SK-N-SH treated with all-trans-retinoic acid at 6 μM for 48 hours (cell line): ENCODE measurements at regions not wholly inside any gene's neighbourhood (a gene's known extent, or its start where the extent isn't known, plus 50 kb on each side); places are given as distances from the start of the nearest gene placed in this dataset.

Experiments used
- ATAC-seq: fragments of 200-7000 bp; cut with Tn5 transposase; 3 replicates; pipeline ENCODE4 v1.9.1; 2020; ENCODE audit warnings: mild to moderate bottlenecking, moderate library complexity
- BACH2 ChIP-seq: fragments of 250-450 bp; sonication (Bioruptor Pico); IDR thresholded peaks from 2 replicates; pipeline ENCODE4 v1.9.0; 2021; ENCODE audit warnings: mild to moderate bottlenecking, borderline replicate concordance
- CREB5 ChIP-seq: fragments of 250-450 bp; sonication (Bioruptor Pico); IDR thresholded peaks from 2 replicates; pipeline ENCODE4 v1.5.1; 2020; ENCODE audit warnings: low read depth, mild to moderate bottlenecking, moderate library complexity
- CSDC2 ChIP-seq: fragments of 250-450 bp; sonication (Bioruptor Pico); IDR thresholded peaks from 2 replicates; pipeline ENCODE4 v1.5.0; 2020; ENCODE audit warnings: mild to moderate bottlenecking, moderate library complexity
- ESRRG ChIP-seq: fragments of 250-450 bp; sonication (Bioruptor Pico); IDR thresholded peaks from 2 replicates; pipeline ENCODE4 v1.6.1; 2021; ENCODE audit warnings: mild to moderate bottlenecking
- GLIS3 ChIP-seq: fragments of 250-450 bp; sonication (Bioruptor Pico); IDR thresholded peaks from 2 replicates; pipeline ENCODE4 v1.5.0; 2020; ENCODE audit warnings: mild to moderate bottlenecking, moderate library complexity
- ISL1 ChIP-seq: fragments of 250-450 bp; sonication (Bioruptor Pico); IDR thresholded peaks from 2 replicates; pipeline ENCODE4 v2.1.2; 2022; ENCODE audit warnings: mild to moderate bottlenecking, moderate library complexity
- RARB ChIP-seq: fragments of 250-450 bp; sonication (Bioruptor Pico); IDR thresholded peaks from 2 replicates; pipeline ENCODE4 v1.8.0; 2021; ENCODE audit warnings: mild to moderate bottlenecking, moderate library complexity
- TCF4 ChIP-seq: fragments of 250-450 bp; sonication (Bioruptor Pico); IDR thresholded peaks from 2 replicates; pipeline ENCODE4 v1.8.0; 2021; ENCODE audit warnings: mild to moderate bottlenecking, moderate library complexity, borderline replicate concordance
- TOX ChIP-seq: fragments of 250-450 bp; sonication (Bioruptor Pico); IDR thresholded peaks from 2 replicates; pipeline ENCODE4 v1.8.0; 2021; ENCODE audit warnings: mild to moderate bottlenecking, moderate library complexity, borderline replicate concordance
- ZFP3 ChIP-seq: fragments of 250-450 bp; sonication (Bioruptor Pico); IDR thresholded peaks from 2 replicates; pipeline ENCODE4 v1.5.0; 2020; ENCODE audit warnings: mild to moderate bottlenecking, moderate library complexity
- ZFP30 ChIP-seq: fragments of 450-650 bp; formaldehyde crosslinking; IDR thresholded peaks from 2 replicates; pipeline ENCODE4 v1.5.0; 2022; ENCODE audit warnings: mild to moderate bottlenecking, moderate library complexity
- ZNF565 ChIP-seq: fragments of 450-650 bp; formaldehyde crosslinking; conservative IDR thresholded peaks from 2 replicates; pipeline ENCODE4 v1.5.0; 2020; ENCODE audit warnings: low read depth, mild to moderate bottlenecking, moderate library complexity
- ZNF70 ChIP-seq: fragments of 450-650 bp; formaldehyde crosslinking; IDR thresholded peaks from 2 replicates; pipeline ENCODE4 v1.5.0; 2020; ENCODE audit warnings: mild to moderate bottlenecking, moderate library complexity
- TF ChIP-seq, protein P1 (sequence below): fragments of 250-450 bp; sonication (Bioruptor Pico); IDR thresholded peaks from 2 replicates; pipeline ENCODE4 v1.5.0; 2020; ENCODE audit warnings: mild to moderate bottlenecking, moderate library complexity
- TF ChIP-seq, protein P2 (sequence below): fragments of 250-450 bp; sonication (Bioruptor Pico); IDR thresholded peaks from 2 replicates; pipeline ENCODE4 v1.8.0; 2021; ENCODE audit warnings: low read depth, mild to moderate bottlenecking, moderate library complexity, borderline replicate concordance
- TF ChIP-seq, protein P3 (sequence below): fragments of 250-450 bp; sonication (Bioruptor Pico); IDR thresholded peaks from 2 replicates; pipeline ENCODE4 v1.5.1; 2021; ENCODE audit warnings: mild to moderate bottlenecking, moderate library complexity
- TF ChIP-seq, protein P4 (sequence below): fragments of 250-450 bp; sonication (Bioruptor Pico); IDR thresholded peaks from 2 replicates; pipeline ENCODE4 v1.8.0; 2020; ENCODE audit warnings: mild to moderate bottlenecking, moderate library complexity, borderline replicate concordance

GRCh38 chrX:39614680-39614998 lies 483.1 kb downstream of the BCOR start:
- TF ChIP-seq ZFP3 (CRISPR knock-in tag), result no peak
- TF ChIP-seq, protein P1, sequence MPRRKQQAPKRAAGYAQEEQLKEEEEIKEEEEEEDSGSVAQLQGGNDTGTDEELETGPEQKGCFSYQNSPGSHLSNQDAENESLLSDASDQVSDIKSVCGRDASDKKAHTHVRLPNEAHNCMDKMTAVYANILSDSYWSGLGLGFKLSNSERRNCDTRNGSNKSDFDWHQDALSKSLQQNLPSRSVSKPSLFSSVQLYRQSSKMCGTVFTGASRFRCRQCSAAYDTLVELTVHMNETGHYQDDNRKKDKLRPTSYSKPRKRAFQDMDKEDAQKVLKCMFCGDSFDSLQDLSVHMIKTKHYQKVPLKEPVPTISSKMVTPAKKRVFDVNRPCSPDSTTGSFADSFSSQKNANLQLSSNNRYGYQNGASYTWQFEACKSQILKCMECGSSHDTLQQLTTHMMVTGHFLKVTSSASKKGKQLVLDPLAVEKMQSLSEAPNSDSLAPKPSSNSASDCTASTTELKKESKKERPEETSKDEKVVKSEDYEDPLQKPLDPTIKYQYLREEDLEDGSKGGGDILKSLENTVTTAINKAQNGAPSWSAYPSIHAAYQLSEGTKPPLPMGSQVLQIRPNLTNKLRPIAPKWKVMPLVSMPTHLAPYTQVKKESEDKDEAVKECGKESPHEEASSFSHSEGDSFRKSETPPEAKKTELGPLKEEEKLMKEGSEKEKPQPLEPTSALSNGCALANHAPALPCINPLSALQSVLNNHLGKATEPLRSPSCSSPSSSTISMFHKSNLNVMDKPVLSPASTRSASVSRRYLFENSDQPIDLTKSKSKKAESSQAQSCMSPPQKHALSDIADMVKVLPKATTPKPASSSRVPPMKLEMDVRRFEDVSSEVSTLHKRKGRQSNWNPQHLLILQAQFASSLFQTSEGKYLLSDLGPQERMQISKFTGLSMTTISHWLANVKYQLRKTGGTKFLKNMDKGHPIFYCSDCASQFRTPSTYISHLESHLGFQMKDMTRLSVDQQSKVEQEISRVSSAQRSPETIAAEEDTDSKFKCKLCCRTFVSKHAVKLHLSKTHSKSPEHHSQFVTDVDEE (CRISPR knock-in tag), result 0 out of 2 replicates have a peak, but pooled peaks have one; percentile 15
- TF ChIP-seq GLIS3 (CRISPR knock-in tag), result no peak
- no peak for TF ChIP-seq ESRRG
- TF ChIP-seq TOX (CRISPR knock-in tag), result no peak
- no peak for ATAC-seq

DNA sequence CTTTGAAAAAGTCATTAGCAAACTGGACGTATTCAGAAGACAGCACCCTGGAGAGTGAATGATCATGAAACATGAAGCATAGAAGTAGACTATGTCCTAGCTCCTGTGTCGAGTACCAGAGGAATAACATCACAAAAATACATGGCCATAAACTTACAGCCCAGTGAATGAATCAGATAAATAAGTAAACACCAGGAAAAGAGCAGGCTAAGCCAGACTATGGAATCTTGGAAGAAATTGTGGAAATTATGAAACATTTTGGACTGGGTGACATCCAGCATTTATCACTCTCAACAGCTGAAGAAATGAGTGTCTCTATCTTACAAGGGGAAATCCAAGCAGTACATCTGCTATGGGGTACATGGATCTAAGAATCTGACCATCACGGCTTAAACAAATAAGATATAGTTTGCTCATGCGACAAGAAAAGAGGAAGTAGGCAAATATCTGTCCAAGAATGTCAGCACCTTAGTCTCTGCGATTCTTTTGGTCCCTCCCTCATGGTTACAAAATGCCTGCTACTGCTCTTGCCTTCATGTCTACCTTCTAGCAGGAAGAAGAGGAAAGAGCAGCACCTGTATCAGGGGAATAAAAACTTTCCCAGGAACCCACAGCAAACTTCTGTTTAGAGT lies 481.5 kb downstream of the BCOR start:
- no peak for TF ChIP-seq RARB
- TF ChIP-seq ZNF565 (CRISPR knock-in tag), result no peak
- no peak for TF ChIP-seq CSDC2 (CRISPR knock-in tag)
- no peak for TF ChIP-seq ESRRG
- no peak for TF ChIP-seq ISL1
- no peak for ATAC-seq

GRCh38 chrX:39616731-39617130 lies 481.0 kb downstream of the BCOR start:
- TF ChIP-seq ISL1 (no peak), ZFP3 (CRISPR knock-in tag) (no peak), BACH2 (no peak), TCF4 (no peak), ZFP30 (CRISPR knock-in tag) (no peak), TOX (CRISPR knock-in tag) (no peak), CREB5 (CRISPR knock-in tag) (no peak), ZNF70 (CRISPR knock-in tag) (no peak)
- TF ChIP-seq, protein P2, sequence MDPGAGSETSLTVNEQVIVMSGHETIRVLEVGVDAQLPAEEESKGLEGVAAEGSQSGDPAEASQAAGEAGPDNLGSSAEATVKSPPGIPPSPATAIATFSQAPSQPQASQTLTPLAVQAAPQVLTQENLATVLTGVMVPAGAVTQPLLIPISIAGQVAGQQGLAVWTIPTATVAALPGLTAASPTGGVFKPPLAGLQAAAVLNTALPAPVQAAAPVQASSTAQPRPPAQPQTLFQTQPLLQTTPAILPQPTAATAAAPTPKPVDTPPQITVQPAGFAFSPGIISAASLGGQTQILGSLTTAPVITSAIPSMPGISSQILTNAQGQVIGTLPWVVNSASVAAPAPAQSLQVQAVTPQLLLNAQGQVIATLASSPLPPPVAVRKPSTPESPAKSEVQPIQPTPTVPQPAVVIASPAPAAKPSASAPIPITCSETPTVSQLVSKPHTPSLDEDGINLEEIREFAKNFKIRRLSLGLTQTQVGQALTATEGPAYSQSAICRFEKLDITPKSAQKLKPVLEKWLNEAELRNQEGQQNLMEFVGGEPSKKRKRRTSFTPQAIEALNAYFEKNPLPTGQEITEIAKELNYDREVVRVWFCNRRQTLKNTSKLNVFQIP, result no peak
- TF ChIP-seq, protein P1 (CRISPR knock-in tag), result no peak
- TF ChIP-seq, protein P3, sequence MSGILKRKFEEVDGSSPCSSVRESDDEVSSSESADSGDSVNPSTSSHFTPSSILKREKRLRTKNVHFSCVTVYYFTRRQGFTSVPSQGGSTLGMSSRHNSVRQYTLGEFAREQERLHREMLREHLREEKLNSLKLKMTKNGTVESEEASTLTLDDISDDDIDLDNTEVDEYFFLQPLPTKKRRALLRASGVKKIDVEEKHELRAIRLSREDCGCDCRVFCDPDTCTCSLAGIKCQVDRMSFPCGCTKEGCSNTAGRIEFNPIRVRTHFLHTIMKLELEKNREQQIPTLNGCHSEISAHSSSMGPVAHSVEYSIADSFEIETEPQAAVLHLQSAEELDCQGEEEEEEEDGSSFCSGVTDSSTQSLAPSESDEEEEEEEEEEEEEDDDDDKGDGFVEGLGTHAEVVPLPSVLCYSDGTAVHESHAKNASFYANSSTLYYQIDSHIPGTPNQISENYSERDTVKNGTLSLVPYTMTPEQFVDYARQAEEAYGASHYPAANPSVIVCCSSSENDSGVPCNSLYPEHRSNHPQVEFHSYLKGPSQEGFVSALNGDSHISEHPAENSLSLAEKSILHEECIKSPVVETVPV (CRISPR knock-in tag), result no peak
- TF ChIP-seq, protein P4, sequence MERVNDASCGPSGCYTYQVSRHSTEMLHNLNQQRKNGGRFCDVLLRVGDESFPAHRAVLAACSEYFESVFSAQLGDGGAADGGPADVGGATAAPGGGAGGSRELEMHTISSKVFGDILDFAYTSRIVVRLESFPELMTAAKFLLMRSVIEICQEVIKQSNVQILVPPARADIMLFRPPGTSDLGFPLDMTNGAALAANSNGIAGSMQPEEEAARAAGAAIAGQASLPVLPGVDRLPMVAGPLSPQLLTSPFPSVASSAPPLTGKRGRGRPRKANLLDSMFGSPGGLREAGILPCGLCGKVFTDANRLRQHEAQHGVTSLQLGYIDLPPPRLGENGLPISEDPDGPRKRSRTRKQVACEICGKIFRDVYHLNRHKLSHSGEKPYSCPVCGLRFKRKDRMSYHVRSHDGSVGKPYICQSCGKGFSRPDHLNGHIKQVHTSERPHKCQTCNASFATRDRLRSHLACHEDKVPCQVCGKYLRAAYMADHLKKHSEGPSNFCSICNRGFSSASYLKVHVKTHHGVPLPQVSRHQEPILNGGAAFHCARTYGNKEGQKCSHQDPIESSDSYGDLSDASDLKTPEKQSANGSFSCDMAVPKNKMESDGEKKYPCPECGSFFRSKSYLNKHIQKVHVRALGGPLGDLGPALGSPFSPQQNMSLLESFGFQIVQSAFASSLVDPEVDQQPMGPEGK, result no peak
- no peak for ATAC-seq
